ENCODE measurements at regions not wholly inside any gene's neighbourhood (a gene's known extent, or its start where the extent isn't known, plus 50 kb on each side); places are given as distances from the start of the nearest gene placed in this dataset.

GRCh38 chr13:105345730-105346129, 1189.7 kb downstream of the EFNB2 start:
- POLR2A ChIA-PET (ENCODE audit: unreplicated experiment): interaction anchor here (0.5 kb wide), 1 partner anchor 17 kb away, joined by 3 read pairs; no protein-coding TSS in a partner anchor
- in situ Hi-C loops (cut with MboI; ENCODE audit: low sequenced_read_pairs): loop anchor here (25.0 kb wide), 1 partner anchor 1192 kb away; the partner anchor contains the start of gene EFNB2

More at GRCh38 chr13:105345730-105346129, 1189.7 kb downstream of the EFNB2 start:
- no peak for TF ChIP-seq MAZ (IDR thresholded peaks at IDR 0.05; ENCODE audit: borderline replicate concordance, low read depth, low read length)
- TF ChIP-seq CHD1 (IDR thresholded peaks at IDR 0.05; ENCODE audit: low read depth, low read length): no peak
- TF ChIP-seq SMC3 (IDR thresholded peaks at IDR 0.05; ENCODE audit: low read depth, low read length): no peak
- no peak for TF ChIP-seq RFX5 (IDR thresholded peaks at IDR 0.05; ENCODE audit: low read depth, low read length)
- no peak for TF ChIP-seq USF2 (IDR thresholded peaks at IDR 0.05; ENCODE audit: low read depth, low read length)
- no peak for TF ChIP-seq RCOR1 (IDR thresholded peaks at IDR 0.05; ENCODE audit: insufficient replicate concordance, low read length)
- TF ChIP-seq NFE2L2 (IDR thresholded peaks at IDR 0.05; ENCODE audit: low read depth, low read length): no peak
- TF ChIP-seq ELK1 (IDR thresholded peaks at IDR 0.05; ENCODE audit: borderline replicate concordance, low read depth, low read length): no peak
- no peak for TF ChIP-seq BHLHE40 (IDR thresholded peaks at IDR 0.05; ENCODE audit: low read depth, low read length)
- TF ChIP-seq POLR2A (IDR thresholded peaks at IDR 0.05; ENCODE audit: low read depth, low read length): no peak
- CTCF ChIA-PET: interaction anchor here (0.6 to 0.8 kb wide), 2 partner anchors 38 to 1265 kb away, joined by 3 to 4 read pairs; no protein-coding TSS in a partner anchor
- no peak overlapping the region for H2AK9ac ChIP-seq (replicated peaks; ENCODE audit: low read depth, low read length, poor library complexity)
- no TSS peak for BruUV-seq (replicated peaks)
- H3K14ac ChIP-seq (replicated peaks; ENCODE audit: low read depth, low read length): no peak overlapping the region
- H2BK20ac ChIP-seq (ENCODE audit: low read depth, low read length): peak overlapping the region; percentile 75
- intact Hi-C loops (cut with micrococcal nuclease) (no loop called here), dilution Hi-C loops (cut with HindIII; ENCODE audit: low sequenced_read_pairs, unreplicated experiment) (no loop called here)
- no CpG with 5 or more reads among the region's 2 CpGs for WGBS, 2 experiments (ENCODE audit: extremely low coverage in 2 of 2, insufficient read length in 1 of 2)
- no peak overlapping the region; the same call in 1 of the 2 replicates for H3K18ac ChIP-seq (ENCODE audit: low read depth, low read length)
- no peaks in the 10 kb centered on the region for H3K79me1 ChIP-seq (ENCODE audit: low read depth in 1 of 2, low read length in 2 of 2)
- peak overlapping the region; percentile 14 to 42; a peak in 2 of 4 replicates for H4K8ac ChIP-seq (ENCODE audit: low read depth in 2 of 2, low read length in 2 of 2)
- H2AK5ac ChIP-seq (ENCODE audit: low read depth, low read length): no peak overlapping the region
- no peak overlapping the region; the same call in 1 of the 2 replicates for H3K23ac ChIP-seq (ENCODE audit: low read depth, low read length)
- no peak overlapping the region for H3K4me3 ChIP-seq (ENCODE audit: insufficient read depth, low read depth, low read length)
- H4K20me1 ChIP-seq (ENCODE audit: insufficient read depth, low read length): no peaks in the 10 kb centered on the region
- DNase-seq (no peak), ATAC-seq (ENCODE audit: low read depth) (no peak)
- H4K5ac ChIP-seq (ENCODE audit: low read depth, low read length): no peak overlapping the region; the same call in 1 of the 2 replicates
- 0 out of 3 replicates have a peak overlapping the region, but pooled peaks have one; percentile 51 for H2BK15ac ChIP-seq (ENCODE audit: low read depth, low read length)
- peaks cover 6% of the 10 kb centered on the region; the same call in 1 of the 2 replicates for H3K9me1 ChIP-seq (ENCODE audit: insufficient read depth, low read length)
- no peaks in the 10 kb centered on the region for H3K36me3 ChIP-seq (ENCODE audit: control insufficient read depth, insufficient read depth, low read length)
- H3K4me1 ChIP-seq (ENCODE audit: control insufficient read depth, insufficient read depth, low read length): peaks cover 6% of the 10 kb centered on the region
- H3K56ac ChIP-seq (ENCODE audit: extremely low read depth, insufficient read depth, low read length): no peak overlapping the region
- no peak overlapping the region for H3K9ac ChIP-seq (ENCODE audit: low read depth, low read length)
- no peak overlapping the region for H2AFZ ChIP-seq (replicated peaks; ENCODE audit: low read length, poor library complexity)
- H3K4ac ChIP-seq (ENCODE audit: low read depth, low read length): peak overlapping the region; percentile 42
- peak overlapping the region; percentile 69; the same call in 1 of the 2 replicates for H2BK120ac ChIP-seq (ENCODE audit: low read depth, low read length)
- H3K27ac ChIP-seq (ENCODE audit: insufficient read depth, low read length): no peak overlapping the region
- no peak overlapping the region for H3K4me2 ChIP-seq (ENCODE audit: low read depth, low read length)
- H2BK5ac ChIP-seq (ENCODE audit: low read depth, low read length, poor library complexity, severe bottlenecking): peak overlapping the region; percentile 8
- peak overlapping the region; percentile 63; the same call in 1 of the 2 replicates for H4K91ac ChIP-seq (ENCODE audit: insufficient read depth, low read depth, low read length)
- H3K27me3 ChIP-seq (ENCODE audit: control insufficient read depth, insufficient read depth, low read length): no peaks in the 10 kb centered on the region
- H3K9me3 ChIP-seq (ENCODE audit: control insufficient read depth, insufficient read depth, low read length): no peaks in the 10 kb centered on the region

Measured in IMR-90 (cell line).